H9 (cell line): ENCODE measurements at regions not wholly inside any gene's neighbourhood (a gene's known extent, or its start where the extent isn't known, plus 50 kb on each side); places are given as distances from the start of the nearest gene placed in this dataset.

Experiments
- DNase-seq: peaks from one replicate; pipeline ENCODE4 v3.0.0-alpha.2; 2017
- H2AFZ ChIP-seq: one replicate; pipeline ENCODE4 v1.6.1; 2013; ENCODE audit warnings: mild to moderate bottlenecking, low read length, control low read depth, moderate library complexity
- H2AK5ac ChIP-seq: 2 replicates; pipeline ENCODE4 v1.6.1; 2013; ENCODE audit warnings: low read length, control low read depth, mixed read lengths; ENCODE audit not compliant: insufficient read length
- H2BK120ac ChIP-seq: one replicate; pipeline ENCODE4 v1.6.1; 2013; ENCODE audit warnings: low read depth, mild to moderate bottlenecking, low read length, control low read depth, inconsistent platforms; ENCODE audit not compliant: poor library complexity, severe bottlenecking
- H2BK12ac ChIP-seq: 2 replicates; pipeline ENCODE4 v1.6.1; 2013; ENCODE audit warnings: low read length, control low read depth, mixed read lengths, low read depth; ENCODE audit not compliant: insufficient read length
- H2BK15ac ChIP-seq: 2 replicates; pipeline ENCODE4 v1.6.1; 2013; ENCODE audit warnings: low read depth, low read length, control low read depth
- H2BK20ac ChIP-seq: one replicate; pipeline ENCODE4 v1.6.1; 2013; ENCODE audit warnings: low read depth, mild to moderate bottlenecking, low read length, control low read depth, inconsistent platforms; ENCODE audit not compliant: poor library complexity, severe bottlenecking
- H2BK5ac ChIP-seq: 2 replicates; pipeline ENCODE4 v1.6.1; 2013; ENCODE audit warnings: low read length, control low read depth, mixed read lengths; ENCODE audit not compliant: insufficient read length
- H3K14ac ChIP-seq: 2 replicates; pipeline ENCODE4 v1.6.1; 2013; ENCODE audit warnings: low read length, control low read depth; ENCODE audit not compliant: insufficient read depth
- H3K18ac ChIP-seq: 2 replicates; pipeline ENCODE4 v1.6.1; 2013; ENCODE audit warnings: low read depth, mild to moderate bottlenecking, mixed read lengths, low read length, control low read depth; ENCODE audit not compliant: insufficient read length
- H3K23ac ChIP-seq: 2 replicates; pipeline ENCODE4 v1.6.1; 2013; ENCODE audit warnings: low read length, control low read depth, mixed read lengths, low read depth; ENCODE audit not compliant: insufficient read length
- H3K23me2 ChIP-seq: 2 replicates; pipeline ENCODE4 v1.6.1; 2013; ENCODE audit warnings: low read depth, mild to moderate bottlenecking, mixed read lengths, low read length, control low read depth; ENCODE audit not compliant: insufficient read length, poor library complexity, severe bottlenecking
- H3K27ac ChIP-seq: 2 replicates; pipeline ENCODE4 v1.5.1; 2013; ENCODE audit warnings: low read length, control low read depth, mixed read lengths, low read depth; ENCODE audit not compliant: insufficient read length
- H3K27me3 ChIP-seq: 2 replicates; pipeline ENCODE4 v1.6.1; 2013; ENCODE audit warnings: low read length, control low read depth, inconsistent platforms; ENCODE audit not compliant: insufficient read depth
- H3K4ac ChIP-seq: 2 replicates; pipeline ENCODE4 v1.6.1; 2013; ENCODE audit warnings: low read depth, mild to moderate bottlenecking, control low read depth, inconsistent platforms, low read length, moderate library complexity
- H3K4me1 ChIP-seq: 2 replicates; pipeline ENCODE4 v1.6.1; 2013; ENCODE audit warnings: low read length, control low read depth, inconsistent platforms; ENCODE audit not compliant: insufficient read depth
- H3K4me2 ChIP-seq: 2 replicates; pipeline ENCODE4 v1.6.1; 2013; ENCODE audit warnings: low read length, control low read depth, mixed read lengths; ENCODE audit not compliant: insufficient read length, insufficient read depth
- H3K56ac ChIP-seq: 2 replicates; pipeline ENCODE4 v1.6.1; 2013; ENCODE audit warnings: low read depth, mild to moderate bottlenecking, mixed read lengths, low read length, control low read depth; ENCODE audit not compliant: insufficient read length
- H3K79me1 ChIP-seq: 2 replicates; pipeline ENCODE4 v1.6.1; 2013; ENCODE audit warnings: low read depth, mild to moderate bottlenecking, moderate library complexity, low read length, control low read depth, inconsistent platforms; ENCODE audit not compliant: insufficient read depth, poor library complexity, severe bottlenecking
- H3K79me2 ChIP-seq: 2 replicates; pipeline ENCODE4 v1.6.1; 2013; ENCODE audit warnings: low read length, control low read depth, inconsistent platforms; ENCODE audit not compliant: insufficient read depth
- H3K9ac ChIP-seq: 2 replicates; pipeline ENCODE4 v1.6.1; 2013; ENCODE audit warnings: low read length, control low read depth, mixed read lengths; ENCODE audit not compliant: insufficient read length; ENCODE audit errors: extremely low read depth
- H3K9me3 ChIP-seq: one replicate; pipeline ENCODE4 v1.6.1; 2013; ENCODE audit warnings: low read depth, low read length, inconsistent platforms; ENCODE audit not compliant: control insufficient read depth
- H3T11ph ChIP-seq: one replicate; pipeline ENCODE4 v1.6.1; 2013; ENCODE audit warnings: mild to moderate bottlenecking, low read length, control low read depth, inconsistent platforms
- H4K20me1 ChIP-seq: one replicate; pipeline ENCODE4 v1.6.1; 2013; ENCODE audit not compliant: control insufficient read depth, insufficient read length, insufficient read depth
- H4K5ac ChIP-seq: 2 replicates; pipeline ENCODE4 v1.6.1; 2013; ENCODE audit warnings: low read depth, mild to moderate bottlenecking, mixed read lengths, low read length, control low read depth; ENCODE audit not compliant: insufficient read length
- H4K8ac ChIP-seq: replicated peaks from 2 replicates; pipeline ENCODE4 v1.6.1; 2013; ENCODE audit warnings: low read length, control low read depth, mixed read lengths, low read depth; ENCODE audit not compliant: insufficient read length
- H4K91ac ChIP-seq: 2 replicates; pipeline ENCODE4 v1.6.1; 2013; ENCODE audit warnings: low read depth, mild to moderate bottlenecking, moderate library complexity, mixed read lengths, low read length, control low read depth; ENCODE audit not compliant: insufficient read length
- H3K27ac Mint-ChIP-seq, 3 experiments: 2 replicates in 2 of 3; 3 replicates in 1 of 3; pipeline ENCODE4 v1.8.0; 2020 to 2021; ENCODE audit warnings: mixed read lengths in 3 of 3, mild to moderate bottlenecking in 1 of 3, moderate library complexity in 1 of 3
- H3K27me3 Mint-ChIP-seq: 2 replicates; pipeline ENCODE4 v1.8.0; 2021; ENCODE audit warnings: low read depth, mild to moderate bottlenecking, moderate library complexity, mixed read lengths
- H3K36me3 Mint-ChIP-seq, 3 experiments: 2 replicates in 2 of 3; 3 replicates in 1 of 3; pipeline ENCODE4 v1.8.0; 2020 to 2021; ENCODE audit warnings: low read depth in 3 of 3, mixed read lengths in 3 of 3; ENCODE audit not compliant: insufficient read depth in 1 of 3
- H3K4me1 Mint-ChIP-seq, 2 experiments: 2 replicates each; pipeline ENCODE4 v1.8.0; 2020; ENCODE audit warnings: mixed read lengths in 2 of 2
- H3K4me3 Mint-ChIP-seq, 2 experiments: 2 replicates in 1 of 2; 3 replicates in 1 of 2; pipeline ENCODE4 v1.8.0; 2020 to 2021; ENCODE audit warnings: mild to moderate bottlenecking in 2 of 2, mixed read lengths in 2 of 2, moderate library complexity in 1 of 2
- H3K9me3 Mint-ChIP-seq, 2 experiments: 2 replicates in 1 of 2; 3 replicates in 1 of 2; pipeline ENCODE4 v1.8.0; 2020; ENCODE audit warnings: mild to moderate bottlenecking in 2 of 2, mixed read lengths in 2 of 2, moderate library complexity in 1 of 2
- CTCF ChIP-seq: fragments of 200-600 bp; sonication (generic); conservative IDR thresholded peaks from 3 replicates; pipeline ENCODE4 v1.8.0; 2021; ENCODE audit warnings: antibody characterized with exemption, mild to moderate bottlenecking
- WGBS: extraction: QIAGEN DNeasy Blood & Tissue Kit; methylation state at CpG from one replicate; pipeline ENCODE4 v1.1.7; 2013; ENCODE audit warnings: missing lambda C conversion rate, low lambda C conversion rate, mixed read lengths; ENCODE audit not compliant: insufficient read length; ENCODE audit errors: extremely low coverage; 5-methylcytosine and 5-hydroxymethylcytosine counted together

- Histone ChIP-seq H3K9me3 (no peaks in the 10 kb centered on the region), H3K56ac (no peak overlapping the region), H2BK12ac (no peak overlapping the region), H3K4me1 (no peaks in the 10 kb centered on the region), H3K79me2 (no peaks in the 10 kb centered on the region), H2BK5ac (no peak overlapping the region), H4K20me1 (no peaks in the 10 kb centered on the region), H3K23me2 (no peaks in the 10 kb centered on the region), H3K23ac (no peak overlapping the region), H3K27me3 (no peaks in the 10 kb centered on the region; the same call in 1 of the 2 replicates), H2BK120ac (no peak overlapping the region), H4K5ac (no peak overlapping the region), H3T11ph (no peak overlapping the region), H3K79me1 (no peaks in the 10 kb centered on the region), H3K14ac (no peak overlapping the region), H2BK20ac (no peak overlapping the region), H3K4me2 (no peak overlapping the region), H2AK5ac (no peak overlapping the region), H3K18ac (no peak overlapping the region), H3K27ac (no peak overlapping the region), H2AFZ (no peak overlapping the region), H4K91ac (no peak overlapping the region), H3K9ac (no peak overlapping the region), H3K4ac (no peak overlapping the region), H2BK15ac (no peak overlapping the region), H4K8ac (no peak overlapping the region)
- peaks cover 14% of the 10 kb centered on the region for H3K27me3 Mint-ChIP-seq
- H3K9me3 Mint-ChIP-seq = no peaks in the 10 kb centered on the region; a peak in 1 of 5 replicates
- no peaks in the 10 kb centered on the region; a peak in 1 of 7 replicates for H3K36me3 Mint-ChIP-seq
- TF ChIP-seq CTCF = no peak
- no peak overlapping the region; a peak in 1 of 7 replicates for H3K27ac Mint-ChIP-seq
- no peak overlapping the region for H3K4me3 Mint-ChIP-seq
- no peak for DNase-seq
- H3K4me1 Mint-ChIP-seq = peaks cover 14 to 17% of the 10 kb centered on the region in 2 experiments
- WGBS = no CpG with 5 or more reads among the region's 7 CpGs
Observed at GRCh38 chr10:113979409-113979808, 64.3 kb upstream of the ADRB1 start.
